IMR-90 (cell line): ENCODE measurements at regions not wholly inside any gene's neighbourhood (a gene's known extent, or its start where the extent isn't known, plus 50 kb on each side); places are given as distances from the start of the nearest gene placed in this dataset.

Source experiments
- ATAC-seq: fragments of 200-7000 bp; cut with Tn5 transposase; 2 replicates; pipeline ENCODE4 v1.9.1; 2020; ENCODE audit warnings: low read depth, mild to moderate bottlenecking, moderate library complexity
- BruUV-seq: library from RNA; stranded (reverse); fragments of 400-500 nt; replicated peaks from 2 replicates; lab custom pipeline; 2021; lab: Mats Ljungman, UMichigan
- CTCF ChIA-PET: fragments of 300-600 bp; formaldehyde crosslinking; extraction: SDS; loops from one replicate; lab custom pipeline; 2021; ENCODE audit warnings: antibody characterized with exemption; lab: Yijun Ruan, JAX
- POLR2A ChIA-PET: fragments of 300-600 bp; sonication (Branson Sonifier 250); formaldehyde crosslinking; loops from one replicate; lab custom pipeline; 2022; ENCODE audit warnings: antibody characterized with exemption; ENCODE audit not compliant: unreplicated experiment; lab: Charles Lee
- DNase-seq: peaks from one replicate; pipeline ENCODE4 v3.0.0; 2013
- H2AFZ ChIP-seq: replicated peaks from 2 replicates; pipeline ENCODE3; 2013; ENCODE audit warnings: low read length, mild to moderate bottlenecking; ENCODE audit not compliant: poor library complexity
- H2AK5ac ChIP-seq: 2 replicates; pipeline ENCODE4 v1.6.1; 2013; ENCODE audit warnings: low read depth, low read length, inconsistent platforms
- H2AK9ac ChIP-seq: replicated peaks from 2 replicates; pipeline ENCODE3; 2013; ENCODE audit warnings: mild to moderate bottlenecking, low read depth, low read length, moderate library complexity; ENCODE audit not compliant: poor library complexity
- H2BK120ac ChIP-seq: 2 replicates; pipeline ENCODE4 v1.6.1; 2013; ENCODE audit warnings: low read depth, low read length, inconsistent platforms
- H2BK15ac ChIP-seq: 3 replicates; pipeline ENCODE4 v1.6.1; 2013; ENCODE audit warnings: low read depth, low read length, inconsistent platforms
- H2BK20ac ChIP-seq: 2 replicates; pipeline ENCODE4 v1.6.1; 2013; ENCODE audit warnings: low read depth, mild to moderate bottlenecking, inconsistent platforms, low read length, moderate library complexity
- H2BK5ac ChIP-seq: 2 replicates; pipeline ENCODE4 v1.6.1; 2013; ENCODE audit warnings: mild to moderate bottlenecking, low read depth, low read length, inconsistent platforms; ENCODE audit not compliant: poor library complexity, severe bottlenecking
- H3K14ac ChIP-seq: replicated peaks from 2 replicates; pipeline ENCODE4 v1.6.1; 2013; ENCODE audit warnings: low read depth, low read length, inconsistent platforms
- H3K18ac ChIP-seq: 2 replicates; pipeline ENCODE4 v1.6.1; 2013; ENCODE audit warnings: low read depth, low read length, control low read depth
- H3K23ac ChIP-seq: 2 replicates; pipeline ENCODE4 v1.6.1; 2013; ENCODE audit warnings: low read depth, low read length, inconsistent platforms
- H3K27ac ChIP-seq: 2 replicates; pipeline ENCODE4 v1.5.1; 2013; ENCODE audit warnings: mild to moderate bottlenecking, control low read depth, low read length; ENCODE audit not compliant: insufficient read depth
- H3K27me3 ChIP-seq: 2 replicates; pipeline ENCODE4 v1.6.1; 2013; ENCODE audit warnings: low read length; ENCODE audit not compliant: control insufficient read depth, insufficient read depth
- H3K36me3 ChIP-seq: 2 replicates; pipeline ENCODE4 v1.6.1; 2013; ENCODE audit warnings: low read length, mixed read lengths; ENCODE audit not compliant: control insufficient read depth, insufficient read depth
- H3K4ac ChIP-seq: 2 replicates; pipeline ENCODE4 v1.6.1; 2013; ENCODE audit warnings: low read depth, low read length, inconsistent platforms
- H3K4me1 ChIP-seq: 2 replicates; pipeline ENCODE4 v1.6.1; 2013; ENCODE audit warnings: low read length, mixed read lengths; ENCODE audit not compliant: control insufficient read depth, insufficient read depth
- H3K4me2 ChIP-seq: 2 replicates; pipeline ENCODE4 v1.6.1; 2013; ENCODE audit warnings: low read depth, mild to moderate bottlenecking, control low read depth, low read length, moderate library complexity
- H3K4me3 ChIP-seq: 2 replicates; pipeline ENCODE4 v1.5.1; 2013; ENCODE audit warnings: low read depth, mild to moderate bottlenecking, control low read depth, low read length, moderate library complexity; ENCODE audit not compliant: insufficient read depth
- H3K56ac ChIP-seq: 2 replicates; pipeline ENCODE4 v1.6.1; 2013; ENCODE audit warnings: low read length, inconsistent platforms; ENCODE audit not compliant: insufficient read depth; ENCODE audit errors: extremely low read depth
- H3K79me1 ChIP-seq, 2 experiments: 2 replicates each; pipeline ENCODE4 v1.6.1; 2013; ENCODE audit warnings: low read length in 2 of 2, inconsistent platforms in 1 of 2, low read depth in 1 of 2
- H3K9ac ChIP-seq: 2 replicates; pipeline ENCODE4 v1.6.1; 2013; ENCODE audit warnings: low read depth, low read length, control low read depth
- H3K9me1 ChIP-seq: 2 replicates; pipeline ENCODE4 v1.6.1; 2013; ENCODE audit warnings: low read length, inconsistent platforms; ENCODE audit not compliant: insufficient read depth
- H3K9me3 ChIP-seq: 2 replicates; pipeline ENCODE4 v1.6.1; 2013; ENCODE audit warnings: low read length; ENCODE audit not compliant: control insufficient read depth, insufficient read depth
- H4K20me1 ChIP-seq: 2 replicates; pipeline ENCODE4 v1.6.1; 2013; ENCODE audit warnings: low read length, inconsistent platforms; ENCODE audit not compliant: insufficient read depth
- H4K5ac ChIP-seq: 2 replicates; pipeline ENCODE4 v1.6.1; 2013; ENCODE audit warnings: mild to moderate bottlenecking, low read depth, low read length, control low read depth
- H4K8ac ChIP-seq, 2 experiments: 2 replicates each; pipeline ENCODE4 v1.6.1; 2013; ENCODE audit warnings: low read depth in 2 of 2, low read length in 2 of 2, control low read depth in 1 of 2, inconsistent platforms in 1 of 2
- H4K91ac ChIP-seq: 2 replicates; pipeline ENCODE4 v1.6.1; 2013; ENCODE audit warnings: low read depth, low read length, inconsistent platforms; ENCODE audit not compliant: insufficient read depth
- BHLHE40 ChIP-seq: fragments of 150-350 bp; IDR thresholded peaks from 2 replicates; pipeline ENCODE4 v1.6.1; 2016; ENCODE audit warnings: mild to moderate bottlenecking, low read depth, low read length
- MAFK ChIP-seq: IDR thresholded peaks from 2 replicates; pipeline ENCODE4 v1.6.1; 2012; ENCODE audit warnings: low read depth, low read length, improper control_type of control experiment
- MXI1 ChIP-seq: IDR thresholded peaks from 2 replicates; pipeline ENCODE4 v1.6.1; 2012; ENCODE audit warnings: low read depth, mild to moderate bottlenecking, low read length, moderate library complexity, borderline replicate concordance
- NFE2L2 ChIP-seq: fragments of 150-350 bp; IDR thresholded peaks from 2 replicates; pipeline ENCODE4 v1.6.1; 2016; ENCODE audit warnings: low read depth, mild to moderate bottlenecking, low read length
- WGBS, 2 experiments: methylation state at CpG; one replicate each; pipeline versions ENCODE4 v1.1.5 to v1.1.7; 2013; ENCODE audit warnings: missing lambda C conversion rate in 2 of 2; ENCODE audit not compliant: insufficient read length in 1 of 2; ENCODE audit errors: extremely low coverage in 2 of 2; 5-methylcytosine and 5-hydroxymethylcytosine counted together
- dilution Hi-C: fragments of 300-500 bp; cut with HindIII; formaldehyde crosslinking; loops from one replicate; pipeline ENCODE4 v1.14.3; 2018; ENCODE audit warnings: low sequenced_read_pairs; ENCODE audit not compliant: unreplicated experiment
- in situ Hi-C: fragments of 300-500 bp; cut with MboI; formaldehyde crosslinking; loops from 3 replicates; pipeline ENCODE4 v1.14.3; 2019; ENCODE audit warnings: low sequenced_read_pairs, inconsistent platforms, mixed read lengths
- intact Hi-C: fragments of 100-400 bp; cut with micrococcal nuclease; formaldehyde crosslinking; loops from 2 replicates; pipeline ENCODE4 v1.10.0; 2022

GRCh38 chr1:30412241-30413110 is 310.9 kb downstream of the MATN1 start:
- no TSS peak for BruUV-seq
- H4K91ac ChIP-seq: no peak overlapping the region
- no peak overlapping the region for H3K4ac ChIP-seq
- no peak overlapping the region for H3K56ac ChIP-seq
- no peaks in the 10 kb centered on the region for H4K20me1 ChIP-seq
- no peak overlapping the region for H2BK20ac ChIP-seq
- no peak overlapping the region for H3K9ac ChIP-seq
- H3K18ac ChIP-seq: no peak overlapping the region
- no peak overlapping the region for H4K5ac ChIP-seq
- ChIA-PET POLR2A (no interaction called here), CTCF (no interaction called here)
- no peak for DNase-seq
- H3K79me1 ChIP-seq: no peaks in the 10 kb centered on the region
- no peak overlapping the region for H3K4me3 ChIP-seq
- no peak overlapping the region for H2BK120ac ChIP-seq
- no peak overlapping the region for H2AK5ac ChIP-seq
- no peaks in the 10 kb centered on the region; the same call in 1 of the 2 replicates for H3K27me3 ChIP-seq
- H3K27ac ChIP-seq: no peak overlapping the region
- H3K4me1 ChIP-seq: no peaks in the 10 kb centered on the region
- H3K36me3 ChIP-seq: no peaks in the 10 kb centered on the region
- in situ Hi-C loops (no loop called here), intact Hi-C loops (no loop called here), dilution Hi-C loops (no loop called here)
- H2BK5ac ChIP-seq: no peak overlapping the region
- H3K9me3 ChIP-seq: no peaks in the 10 kb centered on the region
- no peak overlapping the region for H2AK9ac ChIP-seq
- no peak for ATAC-seq
- TF ChIP-seq BHLHE40 (no peak), MXI1 (no peak), NFE2L2 (no peak), MAFK (no peak)
- H2BK15ac ChIP-seq: no peak overlapping the region
- H3K9me1 ChIP-seq: no peaks in the 10 kb centered on the region
- no peak overlapping the region for H3K4me2 ChIP-seq
- H2AFZ ChIP-seq: no peak overlapping the region
- WGBS, 2 experiments: 33% methylated on average over 2 of the region's 13 CpGs; no CpG with 5 or more reads in 1 of the 2 experiments
- no peak overlapping the region for H4K8ac ChIP-seq
- H3K14ac ChIP-seq: no peak overlapping the region
- no peak overlapping the region for H3K23ac ChIP-seq
